ENCODE measurements at regions not wholly inside any gene's neighbourhood (a gene's known extent, or its start where the extent isn't known, plus 50 kb on each side); places are given as distances from the start of the nearest gene placed in this dataset.
A peak's percentile ranks its signal among the peaks of the same experiment; 100 is the strongest.

- TF ChIP-seq JUND (IDR thresholded peaks at IDR 0.05; ENCODE audit: low read depth) = no peak
- no peak for DNase-seq (ENCODE audit: low read depth in 1 of 2, low spot score in 1 of 2)
- in situ Hi-C loops (cut with HindIII; ENCODE audit: low pct_unique_long_range_greater_than_20kb, low sequenced_read_pairs) = no loop called here
These were observed 256.0 kb upstream of the TFAP2D start for GRCh38 chr6:50457351-50457750.

GRCh38 chr6:50461696-50462095 is 251.6 kb upstream of the TFAP2D start:
- TF ChIP-seq JUND (IDR thresholded peaks at IDR 0.05; ENCODE audit: low read depth) = no peak
- no peak for DNase-seq (ENCODE audit: low read depth in 1 of 2, low spot score in 1 of 2)
- in situ Hi-C loops (cut with HindIII; ENCODE audit: low pct_unique_long_range_greater_than_20kb, low sequenced_read_pairs) = no loop called here

- in situ Hi-C loops (cut with HindIII; ENCODE audit: low pct_unique_long_range_greater_than_20kb, low sequenced_read_pairs) = no loop called here
- TF ChIP-seq JUND (IDR thresholded peaks at IDR 0.05; ENCODE audit: low read depth) = no peak
- no peak for DNase-seq (ENCODE audit: low read depth in 1 of 2, low spot score in 1 of 2)
These were observed 249.4 kb upstream of the TFAP2D start for GRCh38 chr6:50463931-50464330.

GRCh38 chr6:50467931-50468330 is 245.4 kb upstream of the TFAP2D start:
- in situ Hi-C loops (cut with HindIII; ENCODE audit: low pct_unique_long_range_greater_than_20kb, low sequenced_read_pairs) = no loop called here
- DNase-seq (ENCODE audit: low read depth in 1 of 2, low spot score in 1 of 2) = no peak
- no peak for TF ChIP-seq JUND (IDR thresholded peaks at IDR 0.05; ENCODE audit: low read depth)

GRCh38 chr6:50471041-50471440 is 242.3 kb upstream of the TFAP2D start:
- no peak for TF ChIP-seq JUND (IDR thresholded peaks at IDR 0.05; ENCODE audit: low read depth)
- peak in 1 of 2 experiments; percentile 3 for DNase-seq (ENCODE audit: low read depth in 1 of 2, low spot score in 1 of 2)
- in situ Hi-C loops (cut with HindIII; ENCODE audit: low pct_unique_long_range_greater_than_20kb, low sequenced_read_pairs) = no loop called here

GRCh38 chr6:50510361-50510760 is 203.0 kb upstream of the TFAP2D start:
- TF ChIP-seq JUND (IDR thresholded peaks at IDR 0.05; ENCODE audit: low read depth) = no peak
- in situ Hi-C loops (cut with HindIII; ENCODE audit: low pct_unique_long_range_greater_than_20kb, low sequenced_read_pairs) = no loop called here
- DNase-seq (ENCODE audit: low read depth in 1 of 2, low spot score in 1 of 2) = no peak

GRCh38 chr6:50520326-50521266 is 192.7 kb upstream of the TFAP2D start:
- in situ Hi-C loops (cut with HindIII; ENCODE audit: low pct_unique_long_range_greater_than_20kb, low sequenced_read_pairs) = no loop called here
- no peak for TF ChIP-seq JUND (IDR thresholded peaks at IDR 0.05; ENCODE audit: low read depth)

GRCh38 chr6:50524341-50524740 is 189.0 kb upstream of the TFAP2D start:
- no peak for DNase-seq (ENCODE audit: low read depth in 1 of 2, low spot score in 1 of 2)
- in situ Hi-C loops (cut with HindIII; ENCODE audit: low pct_unique_long_range_greater_than_20kb, low sequenced_read_pairs) = no loop called here
- TF ChIP-seq JUND (IDR thresholded peaks at IDR 0.05; ENCODE audit: low read depth) = no peak

More at GRCh38 chr6:50520326-50521266, 192.7 kb upstream of the TFAP2D start:
- no peak for DNase-seq (ENCODE audit: low read depth in 1 of 2, low spot score in 1 of 2)

GRCh38 chr6:50527985-50528384 is 185.3 kb upstream of the TFAP2D start:
- in situ Hi-C loops (cut with HindIII; ENCODE audit: low pct_unique_long_range_greater_than_20kb, low sequenced_read_pairs) = no loop called here
- no peak for DNase-seq (ENCODE audit: low read depth in 1 of 2, low spot score in 1 of 2)
- no peak for TF ChIP-seq JUND (IDR thresholded peaks at IDR 0.05; ENCODE audit: low read depth)

GRCh38 chr6:50539447-50539846 is 173.9 kb upstream of the TFAP2D start:
- no peak for TF ChIP-seq JUND (IDR thresholded peaks at IDR 0.05; ENCODE audit: low read depth)
- DNase-seq (ENCODE audit: low read depth in 1 of 2, low spot score in 1 of 2) = peak in 1 of 2 experiments; percentile 33
- in situ Hi-C loops (cut with HindIII; ENCODE audit: low pct_unique_long_range_greater_than_20kb, low sequenced_read_pairs) = no loop called here

GRCh38 chr6:50541941-50542340 is 171.4 kb upstream of the TFAP2D start:
- in situ Hi-C loops (cut with HindIII; ENCODE audit: low pct_unique_long_range_greater_than_20kb, low sequenced_read_pairs) = no loop called here
- TF ChIP-seq JUND (IDR thresholded peaks at IDR 0.05; ENCODE audit: low read depth) = no peak
- no peak for DNase-seq (ENCODE audit: low read depth in 1 of 2, low spot score in 1 of 2)

GRCh38 chr6:50543666-50544065 is 169.7 kb upstream of the TFAP2D start:
- no peak for DNase-seq (ENCODE audit: low read depth in 1 of 2, low spot score in 1 of 2)
- TF ChIP-seq JUND (IDR thresholded peaks at IDR 0.05; ENCODE audit: low read depth) = no peak
- in situ Hi-C loops (cut with HindIII; ENCODE audit: low pct_unique_long_range_greater_than_20kb, low sequenced_read_pairs) = no loop called here

- DNase-seq (ENCODE audit: low read depth in 1 of 2, low spot score in 1 of 2) = no peak
- in situ Hi-C loops (cut with HindIII; ENCODE audit: low pct_unique_long_range_greater_than_20kb, low sequenced_read_pairs) = no loop called here
- no peak for TF ChIP-seq JUND (IDR thresholded peaks at IDR 0.05; ENCODE audit: low read depth)
These were observed 164.3 kb upstream of the TFAP2D start for GRCh38 chr6:50549026-50549425.

All from T47D (cell line).